OCI-LY1 (cell line): ENCODE measurements at regions not wholly inside any gene's neighbourhood (a gene's known extent, or its start where the extent isn't known, plus 50 kb on each side); places are given as distances from the start of the nearest gene placed in this dataset.

Experiments
- CTCF ChIP-seq: fragments of 200-600 bp; sonication (generic), shearing (Covaris generic); IDR thresholded peaks from 2 replicates; pipeline ENCODE4 v1.5.1; 2017; ENCODE audit warnings: mild to moderate bottlenecking, antibody characterized with exemption, low read length, moderate library complexity, mixed read lengths
- EZH2 ChIP-seq: fragments of 200-600 bp; sonication (generic), shearing (Covaris generic); IDR thresholded peaks from 2 replicates; pipeline ENCODE4 v1.8.0; 2017; ENCODE audit warnings: borderline replicate concordance, mixed run types, mild to moderate bottlenecking, antibody characterized with exemption, low read length, moderate library complexity, mixed read lengths

- TF ChIP-seq CTCF (no peak), EZH2 (no peak)
These were observed 416.3 kb upstream of the ATP2B1 start for GRCh38 chr12:90124914-90125313.
